ENCODE measurements at regions not wholly inside any gene's neighbourhood (a gene's known extent, or its start where the extent isn't known, plus 50 kb on each side); places are given as distances from the start of the nearest gene placed in this dataset.

- TF ChIP-seq PATZ1 (CRISPR knock-in tag; IDR thresholded peaks at IDR 0.05; ENCODE audit: borderline replicate concordance) (no peak), ZFP3 (CRISPR knock-in tag; IDR thresholded peaks at IDR 0.05) (no peak), ZNF565 (CRISPR knock-in tag; conservative IDR thresholded peaks at IDR 0.05; ENCODE audit: low read depth) (no peak), ESRRG (CRISPR knock-in tag; IDR thresholded peaks at IDR 0.05) (no peak), ARNTL (CRISPR knock-in tag; IDR thresholded peaks at IDR 0.05; ENCODE audit: borderline replicate concordance, low read depth) (no peak), CSDC2 (CRISPR knock-in tag; IDR thresholded peaks at IDR 0.05) (no peak), TOX (CRISPR knock-in tag; IDR thresholded peaks at IDR 0.05; ENCODE audit: borderline replicate concordance) (no peak)
Measured at GRCh38 chr10:123552760-123553554, 113.2 kb upstream of the GPR26 start.

Measured in SK-N-SH treated with all-trans-retinoic acid at 6 μM for 48 hours (cell line).